HL-60 (cell line): ENCODE measurements at regions not wholly inside any gene's neighbourhood (a gene's known extent, or its start where the extent isn't known, plus 50 kb on each side); places are given as distances from the start of the nearest gene placed in this dataset.

Source experiments
- DNase-seq, 2 experiments: peaks; one replicate each; pipeline ENCODE4 v3.0.0-alpha.2; 2010 to 2020; ENCODE audit warnings: low read depth in 1 of 2, low spot score in 1 of 2
- H3K27ac ChIP-seq: fragments of 250-450 bp; sonication (Bioruptor Pico); replicated peaks from 2 replicates; pipeline ENCODE4 v1.5.1; 2020; ENCODE audit warnings: mild to moderate bottlenecking, moderate library complexity
- H3K27me3 ChIP-seq: fragments of 250-450 bp; sonication (Bioruptor Pico); 2 replicates; pipeline ENCODE4 v1.5.1; 2021; ENCODE audit warnings: mild to moderate bottlenecking, moderate library complexity; ENCODE audit not compliant: insufficient read depth, poor library complexity, severe bottlenecking
- H3K4me3 ChIP-seq: replicated peaks from 2 replicates; pipeline ENCODE4 v1.5.1; 2011; ENCODE audit warnings: mild to moderate bottlenecking, control low read depth, low read length; ENCODE audit not compliant: insufficient read depth
- CTCF ChIP-seq: IDR thresholded peaks from one replicate; pipeline ENCODE4 v1.5.1; 2011; ENCODE audit warnings: low read length, control low read depth, inconsistent platforms; ENCODE audit not compliant: insufficient read depth
- GABPA ChIP-seq: IDR thresholded peaks from 2 replicates; pipeline ENCODE4 v1.6.1; 2012; ENCODE audit warnings: low read depth
- POLR2AphosphoS5 ChIP-seq: IDR thresholded peaks from 2 replicates; pipeline ENCODE4 v1.6.1; 2012; ENCODE audit warnings: low read depth
- REST ChIP-seq: IDR thresholded peaks from 2 replicates; pipeline ENCODE4 v1.6.1; 2012; ENCODE audit warnings: low read depth; ENCODE audit not compliant: insufficient replicate concordance
- SPI1 ChIP-seq: IDR thresholded peaks from 2 replicates; pipeline ENCODE4 v1.6.1; 2012; ENCODE audit warnings: low read depth, mild to moderate bottlenecking, borderline replicate concordance

- TF ChIP-seq POLR2AphosphoS5 (no peak), GABPA (no peak)
- H3K27ac ChIP-seq, result peak overlapping the region; percentile 50
Measured at GRCh38 chr6:139919107-139920026, 544.9 kb upstream of the CITED2 start.

DNA sequence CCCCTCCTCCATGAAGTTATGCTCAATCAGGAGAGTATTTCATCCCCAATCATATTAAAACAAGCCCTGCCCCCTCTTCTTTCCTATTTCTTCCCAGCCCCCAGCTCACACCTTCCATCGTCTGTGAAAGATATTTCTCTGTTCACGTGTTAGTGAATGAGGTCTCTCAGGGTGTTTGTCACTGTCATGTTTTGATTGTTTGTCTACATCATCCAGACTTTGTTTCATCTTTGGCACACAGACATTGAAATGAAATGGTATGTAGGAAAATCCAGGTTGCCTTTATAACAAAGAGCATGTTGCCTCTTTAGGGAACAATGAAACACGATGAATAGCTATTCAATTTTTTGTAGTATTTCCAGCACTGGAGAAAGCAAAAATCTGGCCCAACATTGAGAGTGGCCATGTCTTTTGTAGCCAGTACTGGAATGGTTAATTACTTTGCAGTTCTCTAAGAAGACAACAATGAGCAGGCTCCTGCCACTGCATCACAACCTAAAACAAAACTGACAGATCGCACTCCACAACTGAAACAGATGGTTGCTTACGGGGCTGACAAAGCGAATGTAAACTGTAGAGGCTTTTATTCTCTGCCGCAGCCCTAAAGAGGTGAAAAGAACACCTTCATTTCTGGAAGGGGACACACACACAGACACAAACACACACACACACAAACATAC, 543.6 kb upstream of the CITED2 start:
- no peak for DNase-seq
- TF ChIP-seq CTCF (no peak), POLR2AphosphoS5 (no peak), REST (no peak), SPI1 (no peak), GABPA (no peak)
- H3K27me3 ChIP-seq, result no peaks in the 10 kb centered on the region
- H3K27ac ChIP-seq, result no peak overlapping the region
- H3K4me3 ChIP-seq, result no peak overlapping the region

More at GRCh38 chr6:139919107-139920026, 544.9 kb upstream of the CITED2 start:
- Histone ChIP-seq H3K4me3 (peak overlapping the region; percentile 17; the same call in 1 of the 2 replicates), H3K27me3 (no peaks in the 10 kb centered on the region)
- peak in 1 of 2 experiments; percentile 16 for DNase-seq

DNA sequence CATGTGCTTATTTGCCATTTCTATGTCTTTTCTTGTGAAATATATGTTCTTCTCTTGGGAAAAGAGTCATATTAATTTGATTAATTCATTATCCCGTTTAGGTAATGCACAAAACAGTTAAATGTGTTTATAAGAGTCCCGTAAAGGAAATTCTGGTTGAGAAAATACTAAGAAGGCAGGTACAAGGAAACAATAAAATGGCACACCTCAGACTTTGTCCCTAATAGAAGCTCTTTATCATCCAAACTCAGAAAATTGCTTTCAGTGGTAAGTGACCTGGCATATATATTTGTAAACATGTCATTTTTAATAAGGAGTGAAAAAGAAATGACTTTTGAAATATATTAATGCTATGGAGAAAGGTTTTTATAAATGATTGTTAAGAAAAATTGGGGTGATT, 540.5 kb upstream of the CITED2 start:
- H3K27me3 ChIP-seq, result no peaks in the 10 kb centered on the region
- no peak overlapping the region for H3K27ac ChIP-seq
- no peak for TF ChIP-seq SPI1
- no peak for TF ChIP-seq POLR2AphosphoS5
- no peak for DNase-seq
- no peak overlapping the region for H3K4me3 ChIP-seq

GRCh38 chr6:139912735-139913400, 538.4 kb upstream of the CITED2 start:
- no peak for DNase-seq
- no peak for TF ChIP-seq POLR2AphosphoS5
- no peaks in the 10 kb centered on the region for H3K27me3 ChIP-seq
- no peak overlapping the region for H3K4me3 ChIP-seq
- no peak overlapping the region for H3K27ac ChIP-seq

- Histone ChIP-seq H3K27ac (no peak overlapping the region), H3K27me3 (no peaks in the 10 kb centered on the region), H3K4me3 (no peak overlapping the region)
- no peak for DNase-seq
- TF ChIP-seq REST (no peak), CTCF (no peak), SPI1 (no peak), POLR2AphosphoS5 (no peak), GABPA (no peak)
Measured at GRCh38 chr6:139909992-139910391, 535.5 kb upstream of the CITED2 start.
